ENCODE measurements at regions not wholly inside any gene's neighbourhood (a gene's known extent, or its start where the extent isn't known, plus 50 kb on each side); places are given as distances from the start of the nearest gene placed in this dataset.

- TF ChIP-seq SOX15 (CRISPR knock-in tag; IDR thresholded peaks at IDR 0.05) (no peak), KAT7 (CRISPR knock-in tag; IDR thresholded peaks at IDR 0.05; ENCODE audit: borderline replicate concordance) (no peak), NR2C2 (CRISPR knock-in tag; IDR thresholded peaks at IDR 0.05) (no peak), NFYB (CRISPR knock-in tag; conservative IDR thresholded peaks at IDR 0.05; ENCODE audit: low read depth) (no peak), JUN (CRISPR knock-in tag; IDR thresholded peaks at IDR 0.05) (no peak)
Observed at GRCh38 chr2:195521589-195521988, 135.4 kb upstream of the SLC39A10 start (continued).

GRCh38 chr2:195520671-195521155 lies 136.3 kb upstream of the SLC39A10 start:
- peaks cover 3% of the 10 kb centered on the region; the same call in 1 of the 2 replicates for H3K27me3 Mint-ChIP-seq (ENCODE audit: low read depth)
- TF ChIP-seq E2F4 (CRISPR knock-in tag; IDR thresholded peaks at IDR 0.05; ENCODE audit: borderline replicate concordance, low read depth): no peak
- H3K36me3 Mint-ChIP-seq: peaks cover 12% of the 10 kb centered on the region
- peaks cover 23% of the 10 kb centered on the region for H3K9me3 Mint-ChIP-seq
- peaks cover 21% of the 10 kb centered on the region for H3K4me1 Mint-ChIP-seq
- CTCF ChIA-PET: interaction anchor here (1.0 kb wide), 1 partner anchor 139 kb away, joined by 4 read pairs; no protein-coding TSS in a partner anchor
- ATAC-seq (peak; percentile 84), DNase-seq (ENCODE audit: low spot score) (no peak)
- H3K27ac Mint-ChIP-seq: no peak overlapping the region
- no peak overlapping the region for H3K4me3 Mint-ChIP-seq
- POLR2A ChIA-PET: no interaction called here

- Mint-ChIP-seq H3K27ac (no peak overlapping the region), H3K27me3 (ENCODE audit: low read depth) (no peaks in the 10 kb centered on the region), H3K36me3 (0 out of 2 replicates have a peak, but pooled peaks cover 3% of the 10 kb centered on the region), H3K4me3 (no peak overlapping the region), H3K9me3 (peaks cover 14% of the 10 kb centered on the region), H3K4me1 (no peaks in the 10 kb centered on the region)
- no peak for DNase-seq (ENCODE audit: low spot score)
- no peak for ATAC-seq
- ChIA-PET CTCF (no interaction called here), POLR2A (no interaction called here)
- TF ChIP-seq IRF2 (CRISPR knock-in tag; IDR thresholded peaks at IDR 0.05; ENCODE audit: borderline replicate concordance, low read depth) (no peak), CREM (CRISPR knock-in tag; IDR thresholded peaks at IDR 0.05) (no peak), KAT7 (CRISPR knock-in tag; IDR thresholded peaks at IDR 0.05; ENCODE audit: borderline replicate concordance) (no peak), AFF4 (CRISPR knock-in tag; IDR thresholded peaks at IDR 0.05; ENCODE audit: borderline replicate concordance) (no peak), JUN (CRISPR knock-in tag; IDR thresholded peaks at IDR 0.05) (no peak), STAT6 (CRISPR knock-in tag; conservative IDR thresholded peaks at IDR 0.05; ENCODE audit: low read depth) (no peak), FOXP4 (CRISPR knock-in tag; IDR thresholded peaks at IDR 0.05) (no peak), ATF3 (CRISPR knock-in tag; conservative IDR thresholded peaks at IDR 0.05) (no peak), TEAD1 (CRISPR knock-in tag; IDR thresholded peaks at IDR 0.05) (no peak), ATF6 (CRISPR knock-in tag; IDR thresholded peaks at IDR 0.05) (no peak), JAZF1 (CRISPR knock-in tag; IDR thresholded peaks at IDR 0.05) (no peak), ATF2 (CRISPR knock-in tag; IDR thresholded peaks at IDR 0.05; ENCODE audit: borderline replicate concordance, low read depth) (no peak), CBFB (CRISPR knock-in tag; IDR thresholded peaks at IDR 0.05; ENCODE audit: low read depth) (no peak)
Observed at GRCh38 chr2:195515551-195515950, 141.5 kb upstream of the SLC39A10 start.

Measured in WTC11 (cell line).